SJCRH30 (cell line): ENCODE measurements at regions not wholly inside any gene's neighbourhood (a gene's known extent, or its start where the extent isn't known, plus 50 kb on each side); places are given as distances from the start of the nearest gene placed in this dataset.
A peak's percentile ranks its signal among the peaks of the same experiment; 100 is the strongest.
"Not testable (repeated sequence)": the region's sequence is repeated elsewhere in the genome, so short reads cannot be mapped to it uniquely, and the experiment has no call there.

Source experiments
- DNase-seq, 2 experiments: peaks; one replicate each; pipeline ENCODE4 v3.0.0-alpha.2; 2015 to 2020
- H3K27ac ChIP-seq: fragments of 250-450 bp; sonication (Bioruptor Pico); 2 replicates; pipeline ENCODE4 v1.5.1; 2020; ENCODE audit warnings: mild to moderate bottlenecking, moderate library complexity
- H3K27me3 ChIP-seq: fragments of 250-450 bp; sonication (Bioruptor Pico); 2 replicates; pipeline ENCODE4 v1.5.1; 2020; ENCODE audit warnings: mild to moderate bottlenecking, moderate library complexity
- H3K36me3 ChIP-seq: fragments of 250-450 bp; sonication (Bioruptor Pico); 2 replicates; pipeline ENCODE4 v1.5.1; 2020; ENCODE audit warnings: mild to moderate bottlenecking, moderate library complexity
- H3K4me1 ChIP-seq: fragments of 250-450 bp; sonication (Bioruptor Pico); 2 replicates; pipeline ENCODE4 v1.5.1; 2020; ENCODE audit warnings: mild to moderate bottlenecking, moderate library complexity
- H3K4me3 ChIP-seq: fragments of 250-450 bp; sonication (Bioruptor Pico); 2 replicates; pipeline ENCODE4 v1.5.1; 2020; ENCODE audit warnings: mild to moderate bottlenecking, moderate library complexity
- H3K9me3 ChIP-seq: fragments of 250-450 bp; sonication (Bioruptor Pico); replicated peaks from 2 replicates; pipeline ENCODE4 v1.5.1; 2020; ENCODE audit warnings: mild to moderate bottlenecking, moderate library complexity

DNA sequence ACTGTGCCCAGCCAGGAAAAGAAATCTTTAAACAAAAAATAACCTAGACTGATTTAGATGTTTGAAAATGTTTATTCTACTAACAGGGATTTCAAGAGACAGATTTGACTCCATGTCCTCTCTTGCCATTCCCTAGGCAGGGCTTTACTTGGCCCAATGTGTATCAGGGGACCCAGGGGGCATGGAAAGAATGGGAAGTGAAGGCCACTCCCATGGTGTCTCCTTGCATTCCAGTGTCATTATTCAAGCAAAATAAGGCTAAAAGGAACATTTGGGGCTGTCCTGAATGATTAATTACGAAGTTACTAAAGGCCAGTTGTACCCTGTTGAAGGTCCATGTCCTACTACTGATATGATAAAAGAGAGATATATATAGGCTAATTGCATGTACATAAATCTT, 151.9 kb upstream of the ATF7IP start:
- Histone ChIP-seq H3K27me3 (no peaks in the 10 kb centered on the region), H3K27ac (peak overlapping the region; percentile 42; the same call in 1 of the 2 replicates), H3K9me3 (no peaks in the 10 kb centered on the region), H3K36me3 (no peaks in the 10 kb centered on the region), H3K4me3 (no peak overlapping the region), H3K4me1 (peaks cover 27% of the 10 kb centered on the region)
- peak; percentile 37 to 53 for DNase-seq

DNA sequence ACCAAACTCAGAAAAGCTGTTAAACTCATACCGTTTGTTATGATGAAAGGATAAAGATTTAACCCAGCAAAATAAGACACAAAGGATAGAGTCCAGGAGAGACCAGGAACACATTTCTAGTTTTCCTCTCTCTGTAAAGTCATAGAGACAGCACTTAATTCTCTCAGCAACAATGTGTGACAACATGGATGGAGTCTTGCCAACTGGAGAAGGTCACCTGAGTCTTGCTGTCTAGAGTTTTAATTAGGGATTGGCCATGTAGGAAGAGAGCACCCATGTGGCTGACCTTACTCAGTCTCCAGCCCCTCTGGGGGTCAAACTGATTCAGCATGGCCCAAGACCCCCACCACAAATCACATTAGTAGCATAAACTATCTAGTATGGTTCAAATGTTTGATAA, 151.0 kb upstream of the ATF7IP start:
- H3K9me3 ChIP-seq: no peaks in the 10 kb centered on the region
- H3K36me3 ChIP-seq: no peaks in the 10 kb centered on the region
- peaks cover 27% of the 10 kb centered on the region for H3K4me1 ChIP-seq
- H3K27me3 ChIP-seq: no peaks in the 10 kb centered on the region
- DNase-seq: peak in 1 of 2 experiments; percentile 24
- H3K4me3 ChIP-seq: no peak overlapping the region
- H3K27ac ChIP-seq: peak overlapping the region; percentile 42

DNA sequence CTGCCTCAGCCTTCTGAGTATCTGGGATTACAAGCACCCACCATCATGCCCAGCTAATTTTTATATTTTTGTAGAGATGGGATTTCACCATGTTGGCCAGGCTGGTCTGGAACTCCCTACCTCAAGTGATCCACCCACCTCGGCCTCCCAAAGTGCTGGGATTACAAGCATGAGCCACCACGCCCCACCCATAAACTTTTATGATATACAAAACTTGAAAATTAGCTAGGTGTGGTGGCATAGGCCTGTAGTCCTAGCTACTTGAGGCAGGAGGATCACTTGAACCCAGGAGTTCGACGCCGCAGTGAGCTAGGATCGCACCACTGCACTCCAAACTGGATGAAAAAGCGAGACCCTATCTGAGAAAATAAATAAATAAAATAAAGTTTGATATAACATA, 149.5 kb upstream of the ATF7IP start:
- H3K36me3 ChIP-seq, H3K27me3 ChIP-seq, H3K9me3 ChIP-seq, DNase-seq: not testable (repeated sequence)
- Histone ChIP-seq H3K27ac (peak overlapping the region; percentile 72), H3K4me1 (peaks cover 27% of the 10 kb centered on the region), H3K4me3 (peak overlapping the region; percentile 49)

DNA sequence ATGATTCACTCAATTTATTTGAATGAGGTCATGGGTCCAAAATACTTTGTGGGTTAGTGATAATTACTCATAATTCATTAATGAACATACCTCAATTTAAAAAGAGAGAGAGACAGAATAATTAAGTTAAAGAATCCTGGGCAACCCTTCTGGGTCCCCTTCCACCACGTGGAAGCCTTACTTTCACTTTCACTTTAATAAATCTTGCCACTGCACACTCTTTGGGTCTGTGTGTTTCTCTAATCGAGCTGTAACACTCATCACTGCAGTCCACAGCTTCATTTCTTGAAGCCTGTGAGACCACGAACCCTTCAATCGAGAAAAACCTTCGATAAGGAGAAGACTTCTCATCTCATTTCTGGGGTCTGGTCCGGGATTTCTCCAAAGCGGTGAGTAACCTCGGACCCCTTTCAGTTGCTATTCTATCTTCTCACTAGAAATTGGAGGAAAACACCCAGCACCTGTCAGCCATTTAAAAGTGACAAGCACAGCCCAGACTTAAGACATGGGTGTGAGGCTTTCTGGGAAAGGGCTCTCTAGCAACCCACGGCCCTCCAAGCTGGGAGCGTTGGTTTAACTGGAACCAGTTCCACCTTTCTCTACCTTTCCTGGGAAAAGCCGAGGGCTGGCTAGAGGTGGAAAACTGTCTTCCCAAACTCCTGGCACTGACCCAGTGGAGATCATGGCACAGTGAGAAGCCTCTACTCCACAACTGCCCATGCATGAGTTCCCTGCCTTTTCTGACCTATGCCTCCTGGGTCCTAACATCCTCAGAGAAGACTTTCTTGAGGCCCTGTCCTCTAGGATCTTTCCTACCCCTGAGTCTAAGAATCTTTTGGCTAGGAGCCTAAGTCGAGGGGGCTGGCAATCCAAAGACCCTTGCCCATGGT, 148.8 kb upstream of the ATF7IP start:
- DNase-seq: peak in 1 of 2 experiments; percentile 53
- Histone ChIP-seq H3K9me3 (no peaks in the 10 kb centered on the region), H3K4me3 (peak overlapping the region; percentile 49), H3K27me3 (no peaks in the 10 kb centered on the region), H3K27ac (peak overlapping the region; percentile 72), H3K36me3 (no peaks in the 10 kb centered on the region), H3K4me1 (peaks cover 27% of the 10 kb centered on the region)

DNA sequence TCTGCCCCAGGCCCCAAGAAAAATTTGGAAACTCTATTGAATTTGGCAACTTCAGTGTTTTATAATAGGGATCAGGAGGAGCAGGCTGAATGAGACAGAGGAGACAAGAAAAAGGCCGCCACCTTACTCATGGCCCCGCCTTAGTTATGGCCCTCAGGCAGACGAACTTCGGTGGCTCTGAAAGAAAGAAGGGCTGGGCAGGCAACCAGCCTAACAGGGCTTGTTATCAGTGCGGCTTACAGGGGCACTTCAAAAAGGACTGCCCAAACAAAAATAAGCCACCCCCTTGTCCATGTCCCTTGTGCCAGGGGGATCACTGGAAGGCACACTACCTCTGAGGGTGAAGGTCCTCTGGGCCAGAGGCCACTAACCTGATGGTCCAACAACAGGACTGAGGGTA, 146.3 kb upstream of the ATF7IP start:
- no peak for DNase-seq
- Histone ChIP-seq H3K4me3 (no peak overlapping the region), H3K4me1 (peaks cover 18% of the 10 kb centered on the region), H3K27me3 (no peaks in the 10 kb centered on the region), H3K9me3 (no peaks in the 10 kb centered on the region), H3K27ac (no peak overlapping the region), H3K36me3 (no peaks in the 10 kb centered on the region)

DNA sequence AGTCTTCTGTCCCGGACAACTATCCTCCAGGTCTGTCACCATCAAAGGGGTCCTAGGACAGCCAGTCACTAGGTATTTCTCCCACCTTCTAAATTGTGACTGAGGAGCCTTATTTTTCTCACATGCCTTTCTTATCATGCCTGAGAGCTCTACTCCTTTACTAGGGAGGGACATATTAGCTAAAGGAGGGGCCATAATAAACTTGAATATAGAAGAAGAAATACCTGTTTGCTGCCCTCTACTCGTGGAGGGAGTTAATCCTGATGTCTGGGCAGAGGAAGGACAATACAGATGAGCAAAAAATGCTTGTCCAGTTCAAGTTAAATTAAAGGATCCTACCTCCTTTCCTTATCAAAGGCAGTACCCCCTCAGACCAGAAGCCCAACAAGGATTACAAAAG, 145.8 kb upstream of the ATF7IP start:
- H3K9me3 ChIP-seq, H3K36me3 ChIP-seq, H3K27ac ChIP-seq, H3K27me3 ChIP-seq, H3K4me3 ChIP-seq, DNase-seq: not testable (repeated sequence)
- peaks cover 13% of the 10 kb centered on the region for H3K4me1 ChIP-seq

DNA sequence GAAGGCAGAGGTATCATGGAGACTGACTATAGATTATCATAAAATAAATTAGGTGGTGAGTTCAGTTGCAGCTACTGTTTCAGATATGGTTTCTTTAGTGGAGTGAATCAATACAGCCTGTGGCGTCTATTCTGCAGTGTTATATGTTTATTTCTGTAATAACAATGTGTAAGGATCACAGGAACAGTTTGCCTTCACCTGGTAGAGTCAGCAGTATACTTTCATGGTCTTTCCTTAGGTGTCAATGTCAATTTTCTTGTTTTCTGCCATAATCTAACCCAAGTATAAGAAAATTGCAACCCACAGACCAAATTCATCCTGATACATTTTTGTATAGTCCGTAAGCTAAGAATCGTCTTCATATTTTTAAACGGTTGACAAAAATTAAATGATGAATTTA, 140.4 kb upstream of the ATF7IP start:
- no peak for DNase-seq
- Histone ChIP-seq H3K4me1 (no peaks in the 10 kb centered on the region), H3K36me3 (no peaks in the 10 kb centered on the region), H3K9me3 (peaks cover 2% of the 10 kb centered on the region; the same call in 1 of the 2 replicates), H3K4me3 (no peak overlapping the region), H3K27me3 (no peaks in the 10 kb centered on the region), H3K27ac (no peak overlapping the region)

DNA sequence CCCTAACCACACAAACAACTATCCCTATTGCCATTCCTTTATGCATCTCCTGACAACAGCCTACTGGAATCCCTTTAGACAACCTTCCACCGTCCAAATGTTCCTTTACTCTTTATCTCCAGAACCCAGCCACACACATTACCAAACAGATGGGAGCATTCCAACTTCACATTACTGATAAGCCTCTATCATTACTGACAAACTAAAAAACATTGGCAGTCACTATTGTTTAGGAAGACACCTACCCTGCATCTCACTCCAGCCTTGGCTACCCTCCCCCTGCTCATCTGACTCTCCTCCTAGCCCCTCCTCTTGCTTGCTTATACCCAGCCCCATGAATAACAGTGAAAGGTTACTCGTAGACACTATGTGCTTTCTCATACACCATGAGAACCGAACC, 130.3 kb upstream of the ATF7IP start:
- not testable (repeated sequence) for H3K9me3 ChIP-seq, H3K4me3 ChIP-seq, H3K27ac ChIP-seq, DNase-seq, H3K27me3 ChIP-seq, H3K4me1 ChIP-seq, H3K36me3 ChIP-seq

DNA sequence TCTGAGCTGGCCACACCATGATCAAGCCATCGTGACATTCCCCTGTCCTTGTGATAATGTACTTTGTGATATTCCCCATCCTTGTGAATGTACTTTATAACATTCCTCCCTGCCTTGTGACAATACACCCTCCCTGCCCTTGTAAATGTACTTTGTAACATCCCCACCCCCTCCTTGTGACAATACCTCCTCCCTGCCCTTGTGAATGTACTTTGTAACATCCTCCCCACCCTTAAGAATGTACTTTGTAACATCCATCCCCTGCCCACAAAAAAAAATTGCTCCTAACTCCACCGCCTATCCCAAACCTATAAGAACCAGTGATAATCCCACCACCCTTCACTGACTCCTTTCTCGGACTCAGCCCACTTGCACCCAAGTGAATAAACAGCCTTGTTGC, 128.8 kb upstream of the ATF7IP start:
- not testable (repeated sequence) for H3K4me1 ChIP-seq, H3K9me3 ChIP-seq, H3K4me3 ChIP-seq, H3K27me3 ChIP-seq, H3K27ac ChIP-seq, H3K36me3 ChIP-seq, DNase-seq

DNA sequence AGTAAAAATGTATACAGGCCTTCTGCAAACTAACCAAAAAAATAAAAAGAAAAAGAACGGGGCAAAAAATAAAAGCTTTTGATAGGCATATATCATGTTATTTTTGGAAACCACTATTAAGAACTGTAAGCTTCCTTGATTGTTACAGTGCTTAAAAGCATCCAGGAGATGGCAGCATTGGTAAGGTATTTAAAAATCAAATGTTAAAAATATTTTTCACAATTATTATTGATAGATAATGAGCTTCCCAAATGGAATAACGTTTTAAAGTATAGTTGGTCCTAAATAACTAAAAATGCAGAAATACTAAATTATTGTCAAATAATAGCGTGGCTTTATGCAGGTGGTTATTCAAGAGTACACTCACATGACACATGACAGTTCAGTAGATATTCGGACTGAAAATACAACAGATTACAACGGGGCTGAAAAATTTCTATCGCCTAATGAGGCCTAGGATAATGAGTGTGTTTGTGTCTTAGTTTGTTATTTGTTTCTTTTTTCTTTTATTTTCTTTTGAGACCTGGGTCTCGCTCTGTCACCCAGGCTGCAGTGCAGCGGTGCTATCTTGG, 127.2 kb upstream of the ATF7IP start:
- peak in 1 of 2 experiments; percentile 48 for DNase-seq
- Histone ChIP-seq H3K4me1 (0 out of 2 replicates have a peak, but pooled peaks cover 3% of the 10 kb centered on the region), H3K4me3 (no peak overlapping the region), H3K27me3 (no peaks in the 10 kb centered on the region), H3K36me3 (no peaks in the 10 kb centered on the region), H3K9me3 (no peaks in the 10 kb centered on the region), H3K27ac (no peak overlapping the region)

DNA sequence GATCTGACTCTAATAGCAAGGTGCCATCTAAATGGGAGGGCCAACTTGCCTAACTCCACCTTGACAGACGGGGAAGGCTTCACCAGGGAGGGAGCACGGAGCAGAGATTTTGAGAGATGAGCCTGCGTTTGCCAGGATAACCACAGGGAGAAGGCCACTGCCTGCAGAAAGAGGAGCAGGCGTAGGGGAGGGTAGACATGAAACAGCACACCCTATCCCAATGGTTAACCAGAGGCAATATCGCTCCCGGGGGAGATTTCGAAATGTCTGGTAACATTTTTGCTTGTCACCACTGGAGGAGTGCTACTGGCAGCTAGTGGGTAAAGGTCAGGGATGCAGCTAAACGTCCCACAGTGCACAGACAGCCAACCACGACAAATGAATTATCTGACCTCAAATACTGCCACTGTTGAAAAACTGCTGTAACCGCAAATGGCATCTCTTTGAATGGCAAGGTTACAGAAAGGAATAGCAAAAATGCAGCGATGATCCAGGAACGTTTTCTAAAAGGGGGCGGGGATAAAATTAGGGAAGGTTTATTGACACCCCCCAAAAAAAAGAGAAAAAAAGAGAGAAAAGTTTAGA, 126.0 kb upstream of the ATF7IP start:
- Histone ChIP-seq H3K9me3 (no peaks in the 10 kb centered on the region), H3K4me3 (peak overlapping the region; percentile 59), H3K4me1 (peaks cover 3% of the 10 kb centered on the region; the same call in 1 of the 2 replicates), H3K27ac (peak overlapping the region; percentile 94), H3K27me3 (no peaks in the 10 kb centered on the region), H3K36me3 (no peaks in the 10 kb centered on the region)
- DNase-seq: peak; percentile 88 to 91

DNA sequence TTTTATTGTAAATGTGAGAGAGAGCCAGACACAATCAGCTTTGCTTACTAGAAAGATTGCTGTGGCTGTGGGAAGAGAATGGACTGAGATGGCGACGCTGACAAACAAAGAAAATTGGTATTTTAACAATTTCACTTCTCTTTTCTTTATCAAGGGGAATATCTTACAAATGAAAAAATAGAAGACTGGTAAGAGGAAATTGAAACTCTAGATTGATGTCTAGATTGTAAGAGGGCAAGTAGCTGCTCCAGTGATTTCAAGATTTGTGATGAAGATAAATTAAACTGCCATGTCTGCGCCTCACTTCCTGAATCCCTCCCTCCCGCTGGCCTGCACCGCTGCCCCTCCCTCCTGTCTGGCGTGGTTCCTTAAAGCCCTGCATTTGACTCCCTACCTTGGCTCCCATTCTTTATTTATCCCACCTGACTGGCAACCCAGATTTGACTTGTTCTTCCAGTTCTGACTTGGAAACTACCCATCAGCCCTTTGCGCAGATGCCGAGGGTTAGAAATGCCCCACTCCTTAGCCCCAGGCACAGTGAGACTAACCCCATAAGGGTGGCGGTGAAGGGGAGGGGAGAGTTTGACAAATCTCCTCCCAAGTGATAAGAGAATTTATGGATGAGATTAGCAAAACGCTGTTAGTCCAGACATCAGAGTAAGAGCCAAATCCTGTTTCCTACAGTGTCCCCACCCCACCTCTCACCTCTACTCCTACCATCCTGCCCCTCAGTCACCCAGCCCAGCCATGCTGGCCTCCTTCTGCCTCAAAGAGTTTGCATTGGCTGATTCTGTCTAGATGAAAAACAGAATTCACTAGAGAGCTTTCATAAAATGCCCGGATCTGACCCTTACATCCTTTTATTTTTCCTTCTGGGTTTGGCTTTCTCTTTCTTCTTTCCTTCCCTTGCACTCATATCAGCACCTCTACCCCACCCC, 125.3 kb upstream of the ATF7IP start:
- H3K27me3 ChIP-seq: no peaks in the 10 kb centered on the region
- peak overlapping the region; percentile 59 for H3K4me3 ChIP-seq
- H3K4me1 ChIP-seq: peaks cover 3% of the 10 kb centered on the region; the same call in 1 of the 2 replicates
- H3K27ac ChIP-seq: peak overlapping the region; percentile 94
- no peaks in the 10 kb centered on the region for H3K36me3 ChIP-seq
- no peaks in the 10 kb centered on the region for H3K9me3 ChIP-seq
- DNase-seq: peak; percentile 65 to 74

DNA sequence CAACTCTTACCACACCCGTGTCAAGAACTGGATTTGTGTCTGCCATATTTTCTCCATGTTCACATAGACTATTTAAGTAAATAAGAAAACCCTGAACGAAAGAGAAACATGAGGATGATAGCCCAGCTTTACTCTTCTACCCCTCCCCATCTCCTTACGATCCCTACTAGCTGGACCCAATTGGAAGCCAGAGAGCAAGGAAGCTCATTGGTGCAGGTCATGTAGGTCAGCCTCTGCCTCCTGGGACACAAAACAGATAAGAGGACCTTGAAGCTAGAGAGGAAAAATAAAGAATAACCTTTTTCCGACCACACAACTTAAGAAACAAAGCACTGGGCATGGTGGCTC, 124.6 kb upstream of the ATF7IP start:
- H3K36me3 ChIP-seq: no peaks in the 10 kb centered on the region
- H3K4me1 ChIP-seq: peaks cover 3% of the 10 kb centered on the region; the same call in 1 of the 2 replicates
- peak overlapping the region; percentile 94 for H3K27ac ChIP-seq
- H3K4me3 ChIP-seq: peak overlapping the region; percentile 59
- no peak for DNase-seq
- H3K9me3 ChIP-seq: no peaks in the 10 kb centered on the region
- no peaks in the 10 kb centered on the region for H3K27me3 ChIP-seq

DNA sequence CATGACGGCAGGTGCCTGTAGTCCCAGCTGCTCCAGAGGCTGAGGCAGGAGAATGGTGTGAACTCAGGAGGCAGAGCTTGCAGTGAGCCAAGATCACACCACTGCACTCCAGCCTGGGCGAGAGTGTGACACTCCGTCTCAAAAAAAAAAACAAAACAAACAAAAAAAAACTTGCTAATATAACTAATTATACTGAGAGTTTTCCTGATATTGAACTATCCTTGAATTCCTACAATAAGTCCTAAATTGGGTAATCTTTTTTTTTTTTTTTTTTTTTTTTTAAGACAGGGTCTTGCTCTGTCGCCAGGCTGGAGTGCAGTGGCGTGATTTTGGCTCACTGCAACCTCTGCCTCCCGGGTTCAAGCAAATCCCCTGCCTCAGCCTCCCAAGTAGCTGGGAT, 122.7 kb upstream of the ATF7IP start:
- not testable (repeated sequence) for H3K36me3 ChIP-seq, H3K27ac ChIP-seq, H3K9me3 ChIP-seq

More for the DNA sequence above, 122.7 kb upstream of the ATF7IP start:
- not testable (repeated sequence) for H3K4me3 ChIP-seq, DNase-seq, H3K27me3 ChIP-seq, H3K4me1 ChIP-seq
